CD4-positive, alpha-beta T cell treated with Interferon gamma for 1 hour (primary cell): ENCODE measurements at regions not wholly inside any gene's neighbourhood (a gene's known extent, or its start where the extent isn't known, plus 50 kb on each side); places are given as distances from the start of the nearest gene placed in this dataset.
A peak's percentile ranks its signal among the peaks of the same experiment; 100 is the strongest.
"Not testable (repeated sequence)": the region's sequence is repeated elsewhere in the genome, so short reads cannot be mapped to it uniquely, and the experiment has no call there.

Source experiments
- DNase-seq: peaks from one replicate; pipeline ENCODE4 v3.0.0-alpha.2; 2020

- DNase-seq, result not testable (repeated sequence)
These were observed 169.7 kb upstream of the KCTD7 start for GRCh38 chr7:66458991-66459390.

GRCh38 chr7:66459783-66460413 lies 168.8 kb upstream of the KCTD7 start:
- DNase-seq, result not testable (repeated sequence)

GRCh38 chr7:66460921-66461361 lies 167.7 kb upstream of the KCTD7 start:
- DNase-seq, result no peak

- not testable (repeated sequence) for DNase-seq
These were observed 167.3 kb upstream of the KCTD7 start for GRCh38 chr7:66461397-66461796.

- not testable (repeated sequence) for DNase-seq
These were observed 165.8 kb upstream of the KCTD7 start for GRCh38 chr7:66462831-66463230.

- DNase-seq, result no peak
These were observed 164.6 kb upstream of the KCTD7 start for GRCh38 chr7:66464059-66464458.

- no peak for DNase-seq
These were observed 162.5 kb upstream of the KCTD7 start for GRCh38 chr7:66466081-66466600.

- no peak for DNase-seq
These were observed 160.8 kb upstream of the KCTD7 start for GRCh38 chr7:66467887-66468286.

- not testable (repeated sequence) for DNase-seq
These were observed 155.6 kb upstream of the KCTD7 start for GRCh38 chr7:66473064-66473463.

GRCh38 chr7:66474441-66474840 lies 154.2 kb upstream of the KCTD7 start:
- DNase-seq, result no peak

- DNase-seq, result not testable (repeated sequence)
These were observed 152.6 kb upstream of the KCTD7 start for GRCh38 chr7:66476056-66476455.

- not testable (repeated sequence) for DNase-seq
These were observed 150.8 kb upstream of the KCTD7 start for GRCh38 chr7:66477822-66478397.

GRCh38 chr7:66481229-66481628 lies 147.5 kb upstream of the KCTD7 start:
- not testable (repeated sequence) for DNase-seq

- DNase-seq, result not testable (repeated sequence)
These were observed 139.6 kb upstream of the KCTD7 start for GRCh38 chr7:66489065-66489464.

- DNase-seq, result not testable (repeated sequence)
These were observed 138.9 kb upstream of the KCTD7 start for GRCh38 chr7:66489741-66490140.

- DNase-seq, result not testable (repeated sequence)
These were observed 137.7 kb upstream of the KCTD7 start for GRCh38 chr7:66490979-66491378.

GRCh38 chr7:66492405-66492804 lies 136.3 kb upstream of the KCTD7 start:
- DNase-seq, result not testable (repeated sequence)

GRCh38 chr7:66493235-66494205 lies 135.2 kb upstream of the KCTD7 start:
- peak; percentile 97 for DNase-seq

- DNase-seq, result no peak
These were observed 131.3 kb upstream of the KCTD7 start for GRCh38 chr7:66497346-66497745.

- no peak for DNase-seq
These were observed 128.6 kb upstream of the KCTD7 start for GRCh38 chr7:66500087-66500486.

- DNase-seq, result no peak
These were observed 126.2 kb upstream of the KCTD7 start for GRCh38 chr7:66502230-66503035.

- no peak for DNase-seq
These were observed 125.7 kb upstream of the KCTD7 start for GRCh38 chr7:66503036-66503370.
